DOHH2 (cell line): ENCODE measurements at regions not wholly inside any gene's neighbourhood (a gene's known extent, or its start where the extent isn't known, plus 50 kb on each side); places are given as distances from the start of the nearest gene placed in this dataset.

ENCODE experiments used
- CTCF ChIP-seq: fragments of 200-600 bp; sonication (generic); IDR thresholded peaks from one replicate; pipeline ENCODE4 v1.5.1; 2014; ENCODE audit warnings: antibody characterized with exemption, mild to moderate bottlenecking, low read depth, low read length; ENCODE audit not compliant: poor library complexity, severe bottlenecking
- EZH2phosphoT487 ChIP-seq: fragments of 200-600 bp; sonication (generic); IDR thresholded peaks from 2 replicates; pipeline ENCODE4 v1.6.1; 2017; ENCODE audit warnings: borderline replicate concordance, mild to moderate bottlenecking, antibody characterized with exemption, low read length, moderate library complexity, mixed read lengths

GRCh38 chr16:51526621-51527020, 375.6 kb upstream of the SALL1 start:
- no peak for TF ChIP-seq CTCF
- no peak for TF ChIP-seq EZH2phosphoT487
